ENCODE measurements at regions not wholly inside any gene's neighbourhood (a gene's known extent, or its start where the extent isn't known, plus 50 kb on each side); places are given as distances from the start of the nearest gene placed in this dataset.

DNA sequence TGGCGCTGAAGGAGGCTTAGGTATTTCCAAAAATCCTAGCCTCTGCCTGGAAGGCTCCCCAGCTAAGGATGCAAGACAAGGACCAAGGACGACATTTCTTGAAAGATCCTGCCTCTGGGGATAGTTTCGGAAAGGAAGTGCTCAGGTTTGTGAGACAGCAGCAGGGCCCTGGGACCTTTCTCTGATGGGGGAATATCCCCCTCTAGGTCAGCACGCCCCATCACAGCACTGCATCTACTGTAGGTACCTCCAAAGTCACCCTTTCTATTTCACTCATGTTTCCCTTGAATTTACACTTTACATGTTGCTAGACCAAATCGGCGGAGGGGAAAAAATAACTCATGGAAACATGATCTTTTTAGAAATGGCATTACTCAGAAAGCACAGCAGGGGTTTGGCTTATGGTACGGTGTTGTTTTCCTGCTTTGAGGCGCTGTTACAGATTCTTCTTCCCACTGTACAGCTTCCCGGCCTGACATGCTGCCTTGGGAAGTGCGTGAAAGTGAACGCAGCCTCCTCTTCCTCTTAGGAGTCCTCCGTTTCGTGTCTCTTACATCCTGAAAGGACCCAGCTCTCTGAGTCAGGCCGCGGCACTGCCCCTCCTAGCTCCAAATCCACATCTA lies 77.2 kb upstream of the DHRSX start:
- no peak for DNase-seq
- no peak overlapping the region for H3K4me2 ChIP-seq (ENCODE audit: insufficient read depth, low read length)
- TF ChIP-seq EZH2 (IDR thresholded peaks at IDR 0.05; ENCODE audit: borderline replicate concordance, low read depth, low read length, severe bottlenecking), result no peak
- TF ChIP-seq, protein P1, sequence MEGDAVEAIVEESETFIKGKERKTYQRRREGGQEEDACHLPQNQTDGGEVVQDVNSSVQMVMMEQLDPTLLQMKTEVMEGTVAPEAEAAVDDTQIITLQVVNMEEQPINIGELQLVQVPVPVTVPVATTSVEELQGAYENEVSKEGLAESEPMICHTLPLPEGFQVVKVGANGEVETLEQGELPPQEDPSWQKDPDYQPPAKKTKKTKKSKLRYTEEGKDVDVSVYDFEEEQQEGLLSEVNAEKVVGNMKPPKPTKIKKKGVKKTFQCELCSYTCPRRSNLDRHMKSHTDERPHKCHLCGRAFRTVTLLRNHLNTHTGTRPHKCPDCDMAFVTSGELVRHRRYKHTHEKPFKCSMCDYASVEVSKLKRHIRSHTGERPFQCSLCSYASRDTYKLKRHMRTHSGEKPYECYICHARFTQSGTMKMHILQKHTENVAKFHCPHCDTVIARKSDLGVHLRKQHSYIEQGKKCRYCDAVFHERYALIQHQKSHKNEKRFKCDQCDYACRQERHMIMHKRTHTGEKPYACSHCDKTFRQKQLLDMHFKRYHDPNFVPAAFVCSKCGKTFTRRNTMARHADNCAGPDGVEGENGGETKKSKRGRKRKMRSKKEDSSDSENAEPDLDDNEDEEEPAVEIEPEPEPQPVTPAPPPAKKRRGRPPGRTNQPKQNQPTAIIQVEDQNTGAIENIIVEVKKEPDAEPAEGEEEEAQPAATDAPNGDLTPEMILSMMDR (IDR thresholded peaks at IDR 0.05; ENCODE audit: borderline replicate concordance, extremely low read depth, low read length, poor library complexity, severe bottlenecking), result no peak
- H3K27ac ChIP-seq (ENCODE audit: low read length), result no peak overlapping the region
- H3K79me2 ChIP-seq (ENCODE audit: insufficient read depth, low read length), result no peaks in the 10 kb centered on the region
- H3K9me3 ChIP-seq (ENCODE audit: insufficient read depth, low read length, severe bottlenecking), result no peaks in the 10 kb centered on the region
- no peak overlapping the region for H3K4me3 ChIP-seq (ENCODE audit: low read depth in 1 of 2, low read length in 2 of 2)
- H3K4me1 ChIP-seq (ENCODE audit: insufficient read depth, low read length), result no peaks in the 10 kb centered on the region
- H3K9ac ChIP-seq (ENCODE audit: low read depth, low read length), result no peak overlapping the region
- no peaks in the 10 kb centered on the region for H3K36me3 ChIP-seq (ENCODE audit: insufficient read depth, low read length)
- no peak for ATAC-seq (ENCODE audit: insufficient read depth, low read depth)
- no peaks in the 10 kb centered on the region for H4K20me1 ChIP-seq (ENCODE audit: insufficient read depth, low read length)
- no peaks in the 10 kb centered on the region for H3K27me3 ChIP-seq (ENCODE audit: insufficient read depth, low read length, poor library complexity)
- no peak overlapping the region for H2AFZ ChIP-seq (ENCODE audit: low read depth, low read length)

DNA sequence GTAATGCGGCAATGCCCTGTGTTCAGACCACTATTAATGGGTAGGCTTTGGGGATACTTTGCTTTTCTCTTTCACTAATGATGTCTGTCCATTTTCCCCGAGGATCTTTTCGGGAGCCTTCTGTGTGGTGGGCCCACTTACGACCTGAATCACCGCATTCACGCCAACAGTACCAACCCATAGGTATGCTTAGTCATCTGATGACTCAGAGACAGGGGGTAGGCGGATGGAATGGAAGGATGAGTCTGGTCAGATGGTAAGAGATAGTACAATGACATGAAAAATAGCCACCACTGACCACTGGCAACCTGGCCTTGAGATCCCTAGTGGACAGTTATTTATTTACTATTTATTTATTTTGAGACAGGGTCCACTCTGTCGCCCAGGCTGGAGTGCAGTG lies 76.0 kb upstream of the DHRSX start:
- H2AFZ ChIP-seq (ENCODE audit: low read depth, low read length), result no peak overlapping the region
- H3K27me3 ChIP-seq (ENCODE audit: insufficient read depth, low read length, poor library complexity), result no peaks in the 10 kb centered on the region
- H4K20me1 ChIP-seq (ENCODE audit: insufficient read depth, low read length), result no peaks in the 10 kb centered on the region
- TF ChIP-seq EZH2 (IDR thresholded peaks at IDR 0.05; ENCODE audit: borderline replicate concordance, low read depth, low read length, severe bottlenecking), result no peak
- TF ChIP-seq, protein P1 (IDR thresholded peaks at IDR 0.05; ENCODE audit: borderline replicate concordance, extremely low read depth, low read length, poor library complexity, severe bottlenecking), result no peak
- no peak overlapping the region for H3K4me2 ChIP-seq (ENCODE audit: insufficient read depth, low read length)
- H3K9me3 ChIP-seq (ENCODE audit: insufficient read depth, low read length, severe bottlenecking), result no peaks in the 10 kb centered on the region
- no peaks in the 10 kb centered on the region for H3K4me1 ChIP-seq (ENCODE audit: insufficient read depth, low read length)
- no peak overlapping the region for H3K4me3 ChIP-seq (ENCODE audit: low read depth in 1 of 2, low read length in 2 of 2)
- no peaks in the 10 kb centered on the region for H3K36me3 ChIP-seq (ENCODE audit: insufficient read depth, low read length)
- H3K27ac ChIP-seq (ENCODE audit: low read length), result no peak overlapping the region
- ATAC-seq (ENCODE audit: insufficient read depth, low read depth), result no peak
- DNase-seq, result no peak
- no peaks in the 10 kb centered on the region for H3K79me2 ChIP-seq (ENCODE audit: insufficient read depth, low read length)
- no peak overlapping the region for H3K9ac ChIP-seq (ENCODE audit: low read depth, low read length)

DNA sequence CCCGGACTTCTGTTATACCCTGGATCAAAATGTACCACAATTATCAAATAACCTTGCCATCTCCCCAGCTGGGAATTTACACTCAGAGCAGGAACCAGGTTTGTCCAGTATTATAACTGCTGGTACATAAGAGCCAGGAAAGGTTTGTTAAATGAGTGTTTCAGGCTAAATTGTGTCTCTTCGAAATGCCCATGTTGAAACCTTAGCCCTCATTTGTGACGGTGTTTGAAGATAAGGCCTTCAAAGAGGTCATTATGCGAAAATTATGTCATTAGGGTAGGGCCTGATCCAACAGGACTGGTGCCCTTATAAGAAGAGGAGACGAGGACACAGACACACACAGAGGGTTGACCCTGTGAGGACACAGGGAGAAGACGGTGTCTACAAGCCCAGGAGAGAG lies 73.5 kb upstream of the DHRSX start:
- Histone ChIP-seq H3K4me2 (ENCODE audit: insufficient read depth, low read length) (no peak overlapping the region), H3K4me3 (ENCODE audit: low read depth in 1 of 2, low read length in 2 of 2) (no peak overlapping the region), H3K27me3 (ENCODE audit: insufficient read depth, low read length, poor library complexity) (no peaks in the 10 kb centered on the region), H3K79me2 (ENCODE audit: insufficient read depth, low read length) (no peaks in the 10 kb centered on the region), H3K4me1 (ENCODE audit: insufficient read depth, low read length) (no peaks in the 10 kb centered on the region), H3K9me3 (ENCODE audit: insufficient read depth, low read length, severe bottlenecking) (no peaks in the 10 kb centered on the region), H3K36me3 (ENCODE audit: insufficient read depth, low read length) (no peaks in the 10 kb centered on the region), H3K9ac (ENCODE audit: low read depth, low read length) (no peak overlapping the region), H3K27ac (ENCODE audit: low read length) (no peak overlapping the region), H4K20me1 (ENCODE audit: insufficient read depth, low read length) (no peaks in the 10 kb centered on the region), H2AFZ (ENCODE audit: low read depth, low read length) (no peak overlapping the region)
- DNase-seq (no peak), ATAC-seq (ENCODE audit: insufficient read depth, low read depth) (no peak)
- no peak for TF ChIP-seq EZH2 (IDR thresholded peaks at IDR 0.05; ENCODE audit: borderline replicate concordance, low read depth, low read length, severe bottlenecking)
- TF ChIP-seq, protein P1 (IDR thresholded peaks at IDR 0.05; ENCODE audit: borderline replicate concordance, extremely low read depth, low read length, poor library complexity, severe bottlenecking), result no peak
